ENCODE measurements at regions not wholly inside any gene's neighbourhood (a gene's known extent, or its start where the extent isn't known, plus 50 kb on each side); places are given as distances from the start of the nearest gene placed in this dataset.
A peak's percentile ranks its signal among the peaks of the same experiment; 100 is the strongest.

DNA sequence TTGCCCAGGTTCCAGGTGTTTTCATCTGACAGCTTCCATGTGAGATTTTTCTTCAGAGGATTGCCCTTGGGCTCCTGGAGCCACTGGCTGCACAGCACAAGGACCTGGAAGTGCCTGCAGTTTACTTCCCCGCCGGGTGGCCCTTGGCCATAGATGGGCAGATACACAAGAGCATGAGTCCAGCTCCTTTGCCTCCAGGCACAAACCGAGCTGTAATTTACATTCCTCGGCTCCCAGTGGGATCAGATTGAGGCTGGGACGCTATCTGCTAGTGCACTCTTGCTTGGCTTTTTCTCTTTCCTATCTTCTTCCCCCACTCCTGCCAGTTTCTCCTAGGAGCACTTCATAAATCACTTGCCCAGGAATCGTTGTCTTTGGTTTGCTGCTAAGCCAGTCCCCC lies 85.4 kb upstream of the RALY start:
- DNase-seq (ENCODE audit: low read depth) = peak; percentile 79
- H3K4me3 ChIP-seq (ENCODE audit: low read depth, low read length) = no peak overlapping the region
- TF ChIP-seq, protein P1, sequence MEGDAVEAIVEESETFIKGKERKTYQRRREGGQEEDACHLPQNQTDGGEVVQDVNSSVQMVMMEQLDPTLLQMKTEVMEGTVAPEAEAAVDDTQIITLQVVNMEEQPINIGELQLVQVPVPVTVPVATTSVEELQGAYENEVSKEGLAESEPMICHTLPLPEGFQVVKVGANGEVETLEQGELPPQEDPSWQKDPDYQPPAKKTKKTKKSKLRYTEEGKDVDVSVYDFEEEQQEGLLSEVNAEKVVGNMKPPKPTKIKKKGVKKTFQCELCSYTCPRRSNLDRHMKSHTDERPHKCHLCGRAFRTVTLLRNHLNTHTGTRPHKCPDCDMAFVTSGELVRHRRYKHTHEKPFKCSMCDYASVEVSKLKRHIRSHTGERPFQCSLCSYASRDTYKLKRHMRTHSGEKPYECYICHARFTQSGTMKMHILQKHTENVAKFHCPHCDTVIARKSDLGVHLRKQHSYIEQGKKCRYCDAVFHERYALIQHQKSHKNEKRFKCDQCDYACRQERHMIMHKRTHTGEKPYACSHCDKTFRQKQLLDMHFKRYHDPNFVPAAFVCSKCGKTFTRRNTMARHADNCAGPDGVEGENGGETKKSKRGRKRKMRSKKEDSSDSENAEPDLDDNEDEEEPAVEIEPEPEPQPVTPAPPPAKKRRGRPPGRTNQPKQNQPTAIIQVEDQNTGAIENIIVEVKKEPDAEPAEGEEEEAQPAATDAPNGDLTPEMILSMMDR (IDR thresholded peaks at IDR 0.05; ENCODE audit: insufficient read depth, low read length) = no peak

DNA sequence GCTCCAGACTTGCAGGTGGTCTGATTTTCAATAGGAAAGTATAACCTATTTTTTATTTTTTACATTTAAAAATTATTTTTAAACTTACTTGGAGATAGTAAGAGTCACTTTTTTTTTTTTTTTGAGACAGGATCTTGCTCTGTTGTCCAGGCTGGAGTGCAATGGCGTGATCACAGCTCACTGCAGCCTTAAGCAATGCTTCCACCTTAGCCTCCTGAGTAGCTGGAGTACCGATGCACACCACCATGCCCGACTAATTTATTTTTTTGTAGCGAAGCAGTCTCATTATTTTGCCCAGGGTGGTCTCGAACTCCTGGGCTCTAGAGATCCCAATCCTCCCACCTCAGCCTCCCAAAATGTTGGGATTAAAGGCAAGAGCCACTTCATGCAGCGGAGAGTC lies 84.8 kb upstream of the RALY start:
- no peak for DNase-seq (ENCODE audit: low read depth)
- H3K4me3 ChIP-seq (ENCODE audit: low read depth, low read length) = no peak overlapping the region
- TF ChIP-seq, protein P1 (IDR thresholded peaks at IDR 0.05; ENCODE audit: insufficient read depth, low read length) = no peak

DNA sequence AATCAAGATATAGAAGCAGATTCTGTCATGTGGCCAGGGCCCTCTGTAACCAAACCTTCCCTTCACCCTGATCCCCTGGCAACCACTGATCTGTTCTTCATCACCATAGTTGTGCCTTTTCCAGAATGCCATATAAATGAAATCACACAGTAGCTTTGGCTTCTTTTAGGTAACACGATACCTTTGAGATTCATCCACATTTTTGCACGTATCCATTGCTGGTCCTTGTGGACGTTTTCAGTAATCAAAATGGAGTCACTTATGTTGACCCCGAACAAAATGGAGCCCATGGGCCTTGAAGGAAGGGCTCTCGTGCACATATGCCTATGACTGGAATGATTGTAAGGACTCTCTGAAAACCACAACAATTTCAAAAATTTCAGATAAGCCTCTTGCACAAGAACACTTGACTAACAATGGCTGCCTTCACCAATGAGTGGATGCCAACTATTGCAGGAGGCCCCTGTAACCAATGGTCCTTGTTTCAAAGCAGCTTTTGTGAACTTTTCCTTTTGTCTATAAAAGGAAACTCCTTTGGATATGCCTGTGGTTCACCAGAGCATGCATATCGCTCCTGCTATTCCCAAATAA lies 84.3 kb upstream of the RALY start:
- H3K4me3 ChIP-seq (ENCODE audit: low read depth, low read length) = no peak overlapping the region
- DNase-seq (ENCODE audit: low read depth) = peak; percentile 99
- TF ChIP-seq, protein P1 (IDR thresholded peaks at IDR 0.05; ENCODE audit: insufficient read depth, low read length) = no peak

DNA sequence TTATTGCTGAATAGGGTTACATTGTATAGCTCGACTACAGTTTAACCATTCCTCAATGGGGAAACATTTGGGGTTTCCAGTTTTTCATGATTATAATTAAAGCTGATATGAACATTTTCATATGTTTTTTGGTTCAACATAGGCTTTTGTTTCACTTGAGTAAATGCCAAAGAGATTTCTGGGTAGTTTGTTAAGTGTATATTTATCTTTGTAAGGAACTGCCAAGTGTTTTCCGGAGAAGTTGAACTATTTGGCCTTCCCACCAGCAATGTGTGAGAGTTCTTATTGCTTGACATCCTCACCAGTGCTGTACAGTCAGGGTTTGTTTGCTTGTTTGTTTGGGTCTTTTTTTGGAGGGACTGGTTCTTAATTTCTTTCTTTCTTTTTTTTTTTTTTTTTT lies 83.7 kb upstream of the RALY start:
- no peak overlapping the region for H3K4me3 ChIP-seq (ENCODE audit: low read depth, low read length)
- peak; percentile 92 for DNase-seq (ENCODE audit: low read depth)
- TF ChIP-seq, protein P1 (IDR thresholded peaks at IDR 0.05; ENCODE audit: insufficient read depth, low read length) = no peak

DNA sequence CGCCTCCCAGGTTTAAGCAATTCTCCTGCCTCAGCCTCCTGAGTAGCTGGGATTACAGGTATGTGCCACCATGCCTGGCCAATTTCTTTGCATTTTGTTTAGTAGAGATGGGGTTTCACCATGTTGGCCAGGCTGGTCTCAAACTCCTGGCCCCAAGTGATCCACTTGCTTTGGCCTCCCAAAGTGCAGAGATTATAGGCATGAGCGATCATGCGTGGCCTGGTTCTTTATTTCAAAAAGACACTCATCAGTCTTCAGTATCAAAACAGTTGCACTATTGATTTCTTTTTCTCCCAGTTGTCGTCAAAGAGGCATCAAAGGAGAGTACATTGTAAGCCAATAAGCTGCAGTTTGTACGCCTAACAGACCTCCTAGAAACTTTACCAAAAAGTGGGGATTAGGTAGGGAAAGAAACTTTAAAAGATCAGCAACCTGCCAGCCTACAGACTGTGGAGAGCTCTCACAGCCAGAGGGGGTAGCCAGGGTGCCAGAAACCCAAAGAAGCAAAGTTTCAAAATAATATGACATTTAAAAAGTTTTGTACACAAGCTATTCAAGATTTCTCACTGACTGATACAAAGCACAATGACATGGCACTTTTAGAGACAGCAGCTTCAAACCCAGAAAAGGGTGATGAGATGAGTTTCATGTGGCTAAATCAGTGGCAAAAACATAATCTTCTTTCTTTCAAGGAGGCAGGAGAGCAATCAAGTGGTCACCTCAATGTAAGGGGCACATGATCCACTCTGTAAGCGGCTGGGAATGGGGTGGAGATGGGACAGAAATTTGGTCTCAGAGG lies 83.0 kb upstream of the RALY start:
- TF ChIP-seq, protein P1 (IDR thresholded peaks at IDR 0.05; ENCODE audit: insufficient read depth, low read length) = no peak
- DNase-seq (ENCODE audit: low read depth) = no peak
- H3K4me3 ChIP-seq (ENCODE audit: low read depth, low read length) = no peak overlapping the region

DNA sequence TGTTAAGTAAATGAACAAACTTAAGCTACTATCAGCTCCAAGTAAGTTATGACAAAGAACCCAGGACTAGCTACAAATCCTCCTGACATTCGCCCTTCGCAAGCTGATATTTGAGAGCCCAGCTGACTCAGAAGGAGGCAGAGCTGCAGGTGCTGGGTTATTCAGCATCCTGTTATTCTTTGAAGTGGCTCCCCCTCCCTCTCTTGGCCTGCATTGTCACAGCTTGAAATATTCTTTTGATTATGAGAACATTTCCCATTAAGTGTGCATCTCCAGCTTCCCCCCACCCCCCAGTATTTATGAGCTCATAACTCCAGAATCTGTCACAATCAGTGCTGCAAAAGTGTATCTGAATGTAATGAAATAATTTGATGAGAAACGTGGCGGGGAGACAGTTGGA lies 78.8 kb upstream of the RALY start:
- no peak overlapping the region for H3K4me3 ChIP-seq (ENCODE audit: low read depth, low read length)
- peak; percentile 45 for DNase-seq (ENCODE audit: low read depth)
- TF ChIP-seq, protein P1 (IDR thresholded peaks at IDR 0.05; ENCODE audit: insufficient read depth, low read length) = no peak

Data from fibroblast of the aortic adventitia (primary cell).